ENCODE measurements at regions not wholly inside any gene's neighbourhood (a gene's known extent, or its start where the extent isn't known, plus 50 kb on each side); places are given as distances from the start of the nearest gene placed in this dataset.

- DNase-seq (ENCODE audit: low read depth in 2 of 2), result no peak
Observed at GRCh38 chrX:7283741-7284140, 135.8 kb upstream of the PUDP start.

GRCh38 chrX:7280520-7280919 is 132.6 kb upstream of the PUDP start:
- no peak for DNase-seq (ENCODE audit: low read depth in 2 of 2)

- DNase-seq (ENCODE audit: low read depth in 2 of 2), result no peak
Observed at GRCh38 chrX:7272346-7272745, 124.4 kb upstream of the PUDP start.

GRCh38 chrX:7270933-7271332 is 123.0 kb upstream of the PUDP start:
- DNase-seq (ENCODE audit: low read depth in 2 of 2), result no peak

- no peak for DNase-seq (ENCODE audit: low read depth in 2 of 2)
Observed at GRCh38 chrX:7269991-7270390, 122.0 kb upstream of the PUDP start.

GRCh38 chrX:7269589-7269988 is 121.6 kb upstream of the PUDP start:
- DNase-seq (ENCODE audit: low read depth in 2 of 2), result no peak

GRCh38 chrX:7266288-7266687 is 118.3 kb upstream of the PUDP start:
- no peak for DNase-seq (ENCODE audit: low read depth in 2 of 2)

GRCh38 chrX:7264399-7264798 is 116.4 kb upstream of the PUDP start:
- DNase-seq (ENCODE audit: low read depth in 2 of 2), result no peak

- DNase-seq (ENCODE audit: low read depth in 2 of 2), result no peak
Observed at GRCh38 chrX:7263961-7264360, 116.0 kb upstream of the PUDP start.

GRCh38 chrX:7263330-7263729 is 115.4 kb upstream of the PUDP start:
- no peak for DNase-seq (ENCODE audit: low read depth in 2 of 2)

- no peak for DNase-seq (ENCODE audit: low read depth in 2 of 2)
Observed at GRCh38 chrX:7262551-7262950, 114.6 kb upstream of the PUDP start.

GRCh38 chrX:7261672-7262332 is 113.8 kb upstream of the PUDP start:
- DNase-seq (ENCODE audit: low read depth in 2 of 2), result no peak

- DNase-seq (ENCODE audit: low read depth in 2 of 2), result no peak
Observed at GRCh38 chrX:7254144-7254543, 106.2 kb upstream of the PUDP start.

- DNase-seq (ENCODE audit: low read depth in 2 of 2), result no peak
Observed at GRCh38 chrX:7253565-7253964, 105.6 kb upstream of the PUDP start.

- no peak for DNase-seq (ENCODE audit: low read depth in 2 of 2)
Observed at GRCh38 chrX:7252013-7252610, 104.2 kb upstream of the PUDP start.

- no peak for DNase-seq (ENCODE audit: low read depth in 2 of 2)
Observed at GRCh38 chrX:7247346-7247745, 99.4 kb upstream of the PUDP start.

- no peak for DNase-seq (ENCODE audit: low read depth in 2 of 2)
Observed at GRCh38 chrX:7244405-7244804, 96.5 kb upstream of the PUDP start.

GRCh38 chrX:7242613-7243012 is 94.7 kb upstream of the PUDP start:
- DNase-seq (ENCODE audit: low read depth in 2 of 2), result no peak

GRCh38 chrX:7240929-7241328 is 93.0 kb upstream of the PUDP start:
- DNase-seq (ENCODE audit: low read depth in 2 of 2), result no peak

- DNase-seq (ENCODE audit: low read depth in 2 of 2), result no peak
Observed at GRCh38 chrX:7235071-7235470, 87.1 kb upstream of the PUDP start.

GRCh38 chrX:7233580-7234406 is 85.8 kb upstream of the PUDP start:
- no peak for DNase-seq (ENCODE audit: low read depth in 2 of 2)

GRCh38 chrX:7228226-7228625 is 80.3 kb upstream of the PUDP start:
- DNase-seq (ENCODE audit: low read depth in 2 of 2), result no peak

GRCh38 chrX:7225338-7225737 is 77.4 kb upstream of the PUDP start:
- DNase-seq (ENCODE audit: low read depth in 2 of 2), result peak in 1 of 2 donors; percentile 21
